Neural progenitor cell (in vitro differentiated cells): ENCODE measurements at regions not wholly inside any gene's neighbourhood (a gene's known extent, or its start where the extent isn't known, plus 50 kb on each side); places are given as distances from the start of the nearest gene placed in this dataset.

Experiments
- CTCF ChIP-seq: fragments of 200-600 bp; sonication (generic); IDR thresholded peaks from 2 replicates; pipeline ENCODE4 v1.5.1; 2017; ENCODE audit warnings: antibody characterized with exemption, mild to moderate bottlenecking
- EZH2 ChIP-seq: fragments of 200-600 bp; sonication (generic); IDR thresholded peaks from 2 replicates; pipeline ENCODE4 v1.6.1; 2017; ENCODE audit warnings: antibody characterized with exemption, mild to moderate bottlenecking, moderate library complexity
- EZH2phosphoT487 ChIP-seq: fragments of 200-600 bp; sonication (generic); IDR thresholded peaks from 2 replicates; pipeline ENCODE4 v1.6.1; 2017; ENCODE audit warnings: antibody characterized with exemption

GRCh38 chr4:123869286-123870215, 473.0 kb downstream of the SPRY1 start:
- TF ChIP-seq CTCF (no peak), EZH2phosphoT487 (no peak), EZH2 (no peak)
